Fibroblast of lung (primary cell): ENCODE measurements at regions not wholly inside any gene's neighbourhood (a gene's known extent, or its start where the extent isn't known, plus 50 kb on each side); places are given as distances from the start of the nearest gene placed in this dataset.

ENCODE experiments used
- DNase-seq, 2 donors: peaks; one replicate each; pipeline versions ENCODE4 v3.0.0 to v3.0.0-alpha.2; 2010; ENCODE audit warnings: low read depth in 2 of 2
- H2AFZ ChIP-seq: 2 replicates; pipeline ENCODE4 v1.5.1; 2012; ENCODE audit warnings: low read length, control low read depth, inconsistent platforms
- H3K27ac ChIP-seq: 2 replicates; pipeline ENCODE4 v1.5.1; 2011; ENCODE audit warnings: low read length, control low read depth; ENCODE audit not compliant: insufficient read depth
- H3K27me3 ChIP-seq: 2 replicates; pipeline ENCODE4 v1.5.1; 2011; ENCODE audit warnings: mild to moderate bottlenecking, low read length; ENCODE audit not compliant: control insufficient read depth, insufficient read depth
- H3K36me3 ChIP-seq: 2 replicates; pipeline ENCODE4 v1.5.1; 2011; ENCODE audit warnings: low read length; ENCODE audit not compliant: control insufficient read depth, insufficient read depth
- H3K4me1 ChIP-seq: 2 replicates; pipeline ENCODE4 v1.5.1; 2011; ENCODE audit warnings: low read length; ENCODE audit not compliant: control insufficient read depth, insufficient read depth; ENCODE audit errors: extremely low read depth
- H3K4me2 ChIP-seq: 2 replicates; pipeline ENCODE4 v1.5.1; 2011; ENCODE audit warnings: low read length, control low read depth; ENCODE audit not compliant: insufficient read depth; ENCODE audit errors: extremely low read depth
- H3K4me3 ChIP-seq, 4 experiments: fragments of 200-600 bp in 1 of 4; sonication (generic) in 1 of 4; replicated peaks in 1 of 4; 2 replicates each; pipeline ENCODE4 v1.5.1; 2011 to 2016; ENCODE audit warnings: low read length in 4 of 4, low read depth in 3 of 4, mild to moderate bottlenecking in 3 of 4, control low read depth in 2 of 4, inconsistent platforms in 1 of 4, mixed read lengths in 1 of 4; ENCODE audit not compliant: insufficient read depth in 1 of 4; ENCODE audit errors: control extremely low read depth in 1 of 4
- H3K79me2 ChIP-seq: 2 replicates; pipeline ENCODE4 v1.5.1; 2012; ENCODE audit warnings: mild to moderate bottlenecking, low read length, inconsistent platforms; ENCODE audit not compliant: control insufficient read depth, insufficient read depth
- H3K9ac ChIP-seq: 2 replicates; pipeline ENCODE4 v1.5.1; 2011; ENCODE audit warnings: mild to moderate bottlenecking, low read length, control low read depth; ENCODE audit not compliant: insufficient read depth
- H3K9me3 ChIP-seq: 2 replicates; pipeline ENCODE4 v1.5.1; 2012; ENCODE audit warnings: low read depth, low read length; ENCODE audit not compliant: control insufficient read depth, insufficient read depth
- H4K20me1 ChIP-seq: 2 replicates; pipeline ENCODE4 v1.5.1; 2011; ENCODE audit warnings: low read length; ENCODE audit not compliant: control insufficient read depth, insufficient read depth; ENCODE audit errors: extremely low read depth
- EZH2 ChIP-seq: IDR thresholded peaks from 2 replicates; pipeline ENCODE4 v1.5.1; 2012; ENCODE audit warnings: low read length, control low read depth, mild to moderate bottlenecking; ENCODE audit errors: missing control alignments
- TF ChIP-seq, protein P1 (sequence below), 2 donors: IDR thresholded peaks in 1 of 2; conservative IDR thresholded peaks in 1 of 2; 1 replicate in 1 of 2; 2 replicates in 1 of 2; pipeline ENCODE4 v1.5.1; 2011 to 2012; ENCODE audit warnings: low read length in 2 of 2, control low read depth in 1 of 2, inconsistent platforms in 1 of 2, low read depth in 1 of 2, mild to moderate bottlenecking in 1 of 2

GRCh38 chr2:52862801-52863200, 904.8 kb upstream of the CHAC2 start:
- no peaks in the 10 kb centered on the region for H3K4me1 ChIP-seq
- TF ChIP-seq, protein P1, sequence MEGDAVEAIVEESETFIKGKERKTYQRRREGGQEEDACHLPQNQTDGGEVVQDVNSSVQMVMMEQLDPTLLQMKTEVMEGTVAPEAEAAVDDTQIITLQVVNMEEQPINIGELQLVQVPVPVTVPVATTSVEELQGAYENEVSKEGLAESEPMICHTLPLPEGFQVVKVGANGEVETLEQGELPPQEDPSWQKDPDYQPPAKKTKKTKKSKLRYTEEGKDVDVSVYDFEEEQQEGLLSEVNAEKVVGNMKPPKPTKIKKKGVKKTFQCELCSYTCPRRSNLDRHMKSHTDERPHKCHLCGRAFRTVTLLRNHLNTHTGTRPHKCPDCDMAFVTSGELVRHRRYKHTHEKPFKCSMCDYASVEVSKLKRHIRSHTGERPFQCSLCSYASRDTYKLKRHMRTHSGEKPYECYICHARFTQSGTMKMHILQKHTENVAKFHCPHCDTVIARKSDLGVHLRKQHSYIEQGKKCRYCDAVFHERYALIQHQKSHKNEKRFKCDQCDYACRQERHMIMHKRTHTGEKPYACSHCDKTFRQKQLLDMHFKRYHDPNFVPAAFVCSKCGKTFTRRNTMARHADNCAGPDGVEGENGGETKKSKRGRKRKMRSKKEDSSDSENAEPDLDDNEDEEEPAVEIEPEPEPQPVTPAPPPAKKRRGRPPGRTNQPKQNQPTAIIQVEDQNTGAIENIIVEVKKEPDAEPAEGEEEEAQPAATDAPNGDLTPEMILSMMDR (conservative IDR thresholded peaks at IDR 0.05 in 1 of 2, IDR thresholded peaks at IDR 0.05 in 1 of 2; ENCODE audit: low read depth in 1 of 2, low read length in 2 of 2), result no peak
- TF ChIP-seq EZH2, result no peak
- no peaks in the 10 kb centered on the region for H4K20me1 ChIP-seq
- H3K36me3 ChIP-seq, result no peaks in the 10 kb centered on the region
- no peak overlapping the region for H3K4me2 ChIP-seq
- no peak overlapping the region for H3K4me3 ChIP-seq
- H3K27ac ChIP-seq, result no peak overlapping the region
- H3K27me3 ChIP-seq, result no peaks in the 10 kb centered on the region
- no peak overlapping the region for H3K9ac ChIP-seq
- DNase-seq, result peak; percentile 13 to 87
- H2AFZ ChIP-seq, result no peak overlapping the region
- no peaks in the 10 kb centered on the region for H3K79me2 ChIP-seq
- H3K9me3 ChIP-seq, result no peaks in the 10 kb centered on the region

DNA sequence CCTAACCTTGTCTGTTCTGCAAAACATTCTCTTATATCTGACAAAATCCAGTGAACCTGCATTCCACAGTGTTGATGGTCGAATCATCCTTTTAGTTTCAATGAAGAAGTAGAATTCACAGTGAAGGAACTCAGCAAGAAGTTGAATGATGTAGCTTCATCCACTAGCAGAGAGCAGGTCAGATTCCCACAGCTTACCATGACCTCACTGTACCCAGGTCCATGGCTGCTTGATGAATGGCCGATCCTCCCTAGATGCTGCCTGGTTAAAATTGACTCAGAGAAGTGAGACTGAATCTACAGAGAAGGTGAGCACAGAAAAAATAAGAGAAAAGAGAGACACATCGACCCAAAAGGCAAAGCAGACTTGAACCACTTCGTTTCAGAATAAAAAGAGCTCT, 906.0 kb upstream of the CHAC2 start:
- Histone ChIP-seq H3K4me1 (no peaks in the 10 kb centered on the region), H3K9me3 (no peaks in the 10 kb centered on the region), H4K20me1 (no peaks in the 10 kb centered on the region), H3K4me3 (no peak overlapping the region), H3K27ac (no peak overlapping the region), H3K27me3 (no peaks in the 10 kb centered on the region), H2AFZ (no peak overlapping the region), H3K36me3 (no peaks in the 10 kb centered on the region), H3K79me2 (no peaks in the 10 kb centered on the region), H3K4me2 (no peak overlapping the region), H3K9ac (no peak overlapping the region)
- DNase-seq, result peak in 1 of 2 donors; percentile 43
- no peak for TF ChIP-seq EZH2
- TF ChIP-seq, protein P1 (conservative IDR thresholded peaks at IDR 0.05 in 1 of 2, IDR thresholded peaks at IDR 0.05 in 1 of 2; ENCODE audit: low read depth in 1 of 2, low read length in 2 of 2), result no peak

GRCh38 chr2:52859065-52859464, 908.5 kb upstream of the CHAC2 start:
- DNase-seq, result no peak
- Histone ChIP-seq H3K9ac (no peak overlapping the region), H3K36me3 (no peaks in the 10 kb centered on the region), H3K4me2 (no peak overlapping the region), H3K27ac (no peak overlapping the region), H2AFZ (no peak overlapping the region), H3K79me2 (no peaks in the 10 kb centered on the region), H3K4me3 (no peak overlapping the region), H3K9me3 (no peaks in the 10 kb centered on the region), H3K27me3 (no peaks in the 10 kb centered on the region), H3K4me1 (no peaks in the 10 kb centered on the region), H4K20me1 (no peaks in the 10 kb centered on the region)
- no peak for TF ChIP-seq EZH2
- TF ChIP-seq, protein P1 (conservative IDR thresholded peaks at IDR 0.05 in 1 of 2, IDR thresholded peaks at IDR 0.05 in 1 of 2; ENCODE audit: low read depth in 1 of 2, low read length in 2 of 2), result no peak
